Thymus (tissue), 11 donors: ENCODE measurements at regions not wholly inside any gene's neighbourhood (a gene's known extent, or its start where the extent isn't known, plus 50 kb on each side); places are given as distances from the start of the nearest gene placed in this dataset.

Experiments used
- DNase-seq, 9 donors: peaks; one replicate each; pipeline ENCODE4 v3.0.0-alpha.2; 2013; ENCODE audit warnings: low spot score in 9 of 9, low read depth in 6 of 9, missing footprints in 1 of 9
- H3K27ac ChIP-seq, 2 donors: one replicate each; pipeline ENCODE4 v1.5.1; 2013; ENCODE audit warnings: control low read depth in 1 of 2, low read depth in 1 of 2, low read length in 1 of 2, mild to moderate bottlenecking in 1 of 2, moderate library complexity in 1 of 2
- H3K27me3 ChIP-seq, 2 donors: one replicate each; pipeline ENCODE4 v1.5.1; 2013; ENCODE audit warnings: low read length in 1 of 2; ENCODE audit not compliant: control insufficient read depth in 2 of 2, insufficient read depth in 1 of 2
- H3K36me3 ChIP-seq, 2 donors: one replicate each; pipeline ENCODE4 v1.5.1; 2013; ENCODE audit warnings: low read length in 1 of 2, mild to moderate bottlenecking in 1 of 2, moderate library complexity in 1 of 2; ENCODE audit not compliant: control insufficient read depth in 2 of 2, insufficient read depth in 2 of 2
- H3K4me1 ChIP-seq, 2 donors: one replicate each; pipeline ENCODE4 v1.5.1; 2013; ENCODE audit warnings: low read length in 2 of 2; ENCODE audit not compliant: control insufficient read depth in 2 of 2, insufficient read depth in 2 of 2
- H3K4me3 ChIP-seq, 2 donors: one replicate each; pipeline ENCODE4 v1.5.1; 2013; ENCODE audit warnings: low read length in 2 of 2, control low read depth in 1 of 2, mild to moderate bottlenecking in 1 of 2
- H3K9me3 ChIP-seq, 2 donors: one replicate each; pipeline ENCODE4 v1.5.1; 2013; ENCODE audit warnings: low read length in 1 of 2, mild to moderate bottlenecking in 1 of 2; ENCODE audit not compliant: control insufficient read depth in 2 of 2, insufficient read depth in 1 of 2
- WGBS: extraction: QIAGEN DNeasy Blood & Tissue Kit; methylation state at CpG from one replicate; pipeline ENCODE4 v1.1.7; 2013; 5-methylcytosine and 5-hydroxymethylcytosine counted together
- donor health status: healthy.

GRCh38 chr1:105914403-105914802 is 1142.1 kb upstream of the PRMT6 start:
- H3K4me3 ChIP-seq = no peak overlapping the region
- peaks cover 2 to 10% of the 10 kb centered on the region in 2 donors for H3K9me3 ChIP-seq
- H3K27me3 ChIP-seq = no peaks in the 10 kb centered on the region
- no peak overlapping the region for H3K27ac ChIP-seq
- H3K36me3 ChIP-seq = no peaks in the 10 kb centered on the region
- no peak for DNase-seq
- WGBS = 94% methylated on average over 5 of the region's 5 CpGs
- no peaks in the 10 kb centered on the region for H3K4me1 ChIP-seq

GRCh38 chr1:105934806-105935205 is 1121.7 kb upstream of the PRMT6 start:
- H3K27ac ChIP-seq = no peak overlapping the region
- WGBS = 76% methylated on average over 1 of the region's 1 CpG
- no peaks in the 10 kb centered on the region for H3K4me1 ChIP-seq
- H3K36me3 ChIP-seq = no peaks in the 10 kb centered on the region
- no peaks in the 10 kb centered on the region for H3K9me3 ChIP-seq
- H3K4me3 ChIP-seq = no peak overlapping the region
- no peak for DNase-seq
- H3K27me3 ChIP-seq = no peaks in the 10 kb centered on the region

- H3K36me3 ChIP-seq = no peaks in the 10 kb centered on the region
These were observed 1091.6 kb upstream of the PRMT6 start for GRCh38 chr1:105964879-105965278.

GRCh38 chr1:105997516-105997915 is 1059.0 kb upstream of the PRMT6 start:
- no peak overlapping the region for H3K27ac ChIP-seq
- H3K4me3 ChIP-seq = no peak overlapping the region
- DNase-seq = no peak
- H3K36me3 ChIP-seq = no peaks in the 10 kb centered on the region
- H3K27me3 ChIP-seq = no peaks in the 10 kb centered on the region
- no peaks in the 10 kb centered on the region for H3K4me1 ChIP-seq
- no peaks in the 10 kb centered on the region for H3K9me3 ChIP-seq
- 93% methylated on average over 6 of the region's 6 CpGs for WGBS

More at GRCh38 chr1:105964879-105965278, 1091.6 kb upstream of the PRMT6 start:
- no peak for DNase-seq
- H3K9me3 ChIP-seq = peaks cover 0 to 2% of the 10 kb centered on the region in 2 donors
- 89% methylated on average over 4 of the region's 4 CpGs for WGBS
- H3K4me1 ChIP-seq = no peaks in the 10 kb centered on the region
- H3K4me3 ChIP-seq = no peak overlapping the region
- no peaks in the 10 kb centered on the region for H3K27me3 ChIP-seq
- no peak overlapping the region for H3K27ac ChIP-seq

- Histone ChIP-seq H3K36me3 (no peaks in the 10 kb centered on the region), H3K4me1 (no peaks in the 10 kb centered on the region), H3K27ac (no peak overlapping the region), H3K4me3 (no peak overlapping the region), H3K9me3 (no peaks in the 10 kb centered on the region), H3K27me3 (no peaks in the 10 kb centered on the region)
- DNase-seq = no peak
- WGBS = 31% methylated on average over 2 of the region's 2 CpGs
These were observed 1034.1 kb upstream of the PRMT6 start for GRCh38 chr1:106022312-106022902.

- Histone ChIP-seq H3K9me3 (no peaks in the 10 kb centered on the region), H3K4me1 (no peaks in the 10 kb centered on the region), H3K4me3 (no peak overlapping the region), H3K27me3 (no peaks in the 10 kb centered on the region), H3K36me3 (no peaks in the 10 kb centered on the region), H3K27ac (no peak overlapping the region)
- DNase-seq = no peak
- WGBS = 95% methylated on average over 2 of the region's 2 CpGs
These were observed 1028.6 kb upstream of the PRMT6 start for GRCh38 chr1:106027871-106028270.

- DNase-seq = no peak
- H3K4me3 ChIP-seq = no peak overlapping the region
- no peaks in the 10 kb centered on the region for H3K36me3 ChIP-seq
These were observed 1018.9 kb upstream of the PRMT6 start for GRCh38 chr1:106037526-106037925.

GRCh38 chr1:106038260-106038659 is 1018.2 kb upstream of the PRMT6 start:
- no peak overlapping the region for H3K4me3 ChIP-seq
- no peaks in the 10 kb centered on the region for H3K9me3 ChIP-seq
- H3K36me3 ChIP-seq = no peaks in the 10 kb centered on the region
- no peak overlapping the region for H3K27ac ChIP-seq
- DNase-seq = no peak
- H3K27me3 ChIP-seq = no peaks in the 10 kb centered on the region
- WGBS = 92% methylated on average over 1 of the region's 1 CpG
- H3K4me1 ChIP-seq = no peaks in the 10 kb centered on the region

More at GRCh38 chr1:106037526-106037925, 1018.9 kb upstream of the PRMT6 start:
- Histone ChIP-seq H3K9me3 (no peaks in the 10 kb centered on the region), H3K27me3 (no peaks in the 10 kb centered on the region), H3K4me1 (no peaks in the 10 kb centered on the region), H3K27ac (no peak overlapping the region)

- no peaks in the 10 kb centered on the region for H3K4me1 ChIP-seq
- no peaks in the 10 kb centered on the region for H3K36me3 ChIP-seq
- 97% methylated on average over 2 of the region's 2 CpGs for WGBS
- no peak for DNase-seq
- H3K27ac ChIP-seq = no peak overlapping the region
- no peaks in the 10 kb centered on the region for H3K27me3 ChIP-seq
- H3K9me3 ChIP-seq = no peaks in the 10 kb centered on the region
- H3K4me3 ChIP-seq = no peak overlapping the region
These were observed 1012.5 kb upstream of the PRMT6 start for GRCh38 chr1:106043971-106044370.

GRCh38 chr1:106047210-106047609 is 1009.3 kb upstream of the PRMT6 start:
- Histone ChIP-seq H3K27me3 (no peaks in the 10 kb centered on the region), H3K9me3 (no peaks in the 10 kb centered on the region), H3K4me1 (no peaks in the 10 kb centered on the region), H3K27ac (no peak overlapping the region), H3K4me3 (no peak overlapping the region), H3K36me3 (no peaks in the 10 kb centered on the region)
- DNase-seq = no peak
- WGBS = 79% methylated on average over 3 of the region's 3 CpGs
